Left kidney (tissue), 1 donor: ENCODE measurements at regions not wholly inside any gene's neighbourhood (a gene's known extent, or its start where the extent isn't known, plus 50 kb on each side); places are given as distances from the start of the nearest gene placed in this dataset.
A peak's percentile ranks its signal among the peaks of the same experiment; 100 is the strongest.

Experiments used
- DNase-seq: peaks from one replicate; pipeline ENCODE4 v3.0.0-alpha.2; 2013

DNA sequence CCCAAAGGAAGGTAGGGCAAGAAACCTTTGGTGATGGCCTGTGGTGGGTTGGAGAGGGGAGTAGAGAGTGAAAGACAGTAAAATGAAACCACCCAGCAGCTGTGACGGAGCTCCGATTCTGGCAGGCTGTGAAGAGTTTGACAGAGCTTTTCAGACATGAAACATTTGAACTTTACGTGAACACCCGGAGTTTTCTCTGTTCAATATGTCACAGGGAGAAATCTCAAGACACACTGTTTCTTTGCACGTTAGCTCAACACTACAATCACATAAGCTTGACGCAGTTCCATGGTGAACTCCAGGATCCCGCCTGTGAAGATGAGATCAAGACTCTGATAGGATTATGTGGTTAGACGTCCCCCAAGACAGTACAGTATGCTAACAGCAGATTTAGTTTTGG is 79.6 kb upstream of the CDH11 start:
- no peak for DNase-seq

DNA sequence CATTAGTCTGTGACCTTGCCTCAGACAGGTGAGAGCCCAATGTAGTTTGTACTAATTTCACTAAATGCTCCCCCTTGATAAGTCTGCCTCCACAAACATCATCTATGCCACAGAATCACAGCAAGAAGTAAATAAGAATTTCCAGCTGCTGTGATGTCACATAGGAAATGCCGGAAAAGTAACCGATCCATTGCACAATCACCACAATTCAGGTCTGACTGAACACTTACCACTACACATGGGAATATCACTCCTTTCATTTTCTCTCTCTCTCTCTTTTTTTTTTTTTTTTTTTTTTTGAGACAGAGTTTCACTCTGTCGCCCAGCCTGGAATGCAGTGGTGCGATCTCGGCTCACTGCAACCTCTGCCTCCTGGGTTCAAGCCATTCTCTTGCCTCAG is 79.0 kb upstream of the CDH11 start:
- no peak for DNase-seq

DNA sequence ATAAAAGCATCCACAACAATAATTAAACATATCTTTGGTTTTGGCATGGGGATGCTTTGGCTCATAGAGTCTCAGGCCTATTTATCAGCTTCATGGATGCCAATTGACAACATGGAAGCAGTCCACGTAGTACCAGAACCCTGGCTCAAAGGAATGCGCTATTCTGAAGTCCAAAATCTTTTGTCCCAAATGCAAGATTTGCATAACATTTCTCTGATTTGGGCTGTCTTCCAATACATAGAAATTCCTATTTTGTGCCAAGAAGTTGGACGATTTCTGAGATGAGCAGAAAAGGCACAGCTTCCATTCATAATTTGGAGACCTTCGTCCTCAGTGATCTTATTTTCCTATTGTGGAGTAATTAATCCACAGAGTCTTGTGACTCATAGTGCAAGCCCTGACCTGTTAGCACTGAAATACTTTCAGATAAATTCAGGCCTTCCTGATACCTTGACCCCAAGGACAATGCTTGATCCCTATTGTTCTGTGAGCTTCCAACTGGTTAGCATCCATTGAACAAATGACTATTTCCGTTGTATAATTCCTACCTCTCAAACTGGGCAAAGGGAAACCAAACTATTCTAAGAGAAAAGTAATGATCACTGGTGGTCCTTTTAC is 78.4 kb upstream of the CDH11 start:
- no peak for DNase-seq

DNA sequence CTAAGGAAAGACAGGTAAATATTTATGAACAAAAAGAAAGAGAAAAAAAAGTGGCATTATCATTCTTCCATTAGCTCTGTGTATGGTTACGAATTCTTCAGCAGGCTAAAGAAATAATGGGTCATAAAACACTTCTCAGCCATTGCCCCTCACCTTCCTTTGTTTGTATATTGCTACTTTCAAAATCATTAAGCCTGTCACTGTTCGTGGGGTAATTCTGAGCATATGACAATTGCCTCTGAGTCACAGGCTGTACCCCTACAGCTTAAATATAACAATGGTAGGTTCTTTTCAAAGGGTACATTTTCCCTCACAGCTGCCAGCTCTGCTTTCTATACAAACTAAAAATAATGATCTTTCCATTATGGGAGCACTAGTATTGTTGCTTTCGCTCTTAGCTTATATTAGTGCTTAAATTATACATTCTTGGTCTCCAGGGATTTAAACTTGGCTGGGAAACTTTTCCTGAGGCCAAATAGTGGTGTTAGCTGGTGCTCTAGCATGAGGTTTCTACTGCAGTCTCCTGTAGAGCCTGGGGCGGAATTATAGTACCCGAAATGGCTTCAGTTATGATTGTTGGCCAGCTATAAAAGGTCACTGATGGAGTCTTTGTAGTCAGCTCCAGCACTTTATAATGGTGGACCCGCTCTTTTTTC is 74.7 kb upstream of the CDH11 start:
- no peak for DNase-seq

DNA sequence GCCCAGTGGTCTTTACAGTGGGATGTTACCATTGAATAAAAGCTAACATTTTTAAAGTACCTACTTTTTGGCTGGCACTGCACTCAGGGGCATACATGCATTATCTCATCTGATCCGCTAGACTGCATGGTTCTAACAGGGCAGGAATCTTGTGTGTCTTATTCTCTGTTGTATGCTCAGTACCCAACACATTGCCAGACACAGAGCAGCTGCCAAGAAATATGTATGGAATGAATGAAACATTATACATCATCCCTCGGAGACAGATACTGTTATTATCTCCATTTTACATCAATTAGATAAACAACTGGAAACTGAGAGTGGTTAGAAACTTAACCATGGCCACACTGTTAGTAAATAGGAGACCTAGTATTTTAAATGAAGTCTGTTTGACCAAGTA is 74.1 kb upstream of the CDH11 start:
- DNase-seq, result no peak

DNA sequence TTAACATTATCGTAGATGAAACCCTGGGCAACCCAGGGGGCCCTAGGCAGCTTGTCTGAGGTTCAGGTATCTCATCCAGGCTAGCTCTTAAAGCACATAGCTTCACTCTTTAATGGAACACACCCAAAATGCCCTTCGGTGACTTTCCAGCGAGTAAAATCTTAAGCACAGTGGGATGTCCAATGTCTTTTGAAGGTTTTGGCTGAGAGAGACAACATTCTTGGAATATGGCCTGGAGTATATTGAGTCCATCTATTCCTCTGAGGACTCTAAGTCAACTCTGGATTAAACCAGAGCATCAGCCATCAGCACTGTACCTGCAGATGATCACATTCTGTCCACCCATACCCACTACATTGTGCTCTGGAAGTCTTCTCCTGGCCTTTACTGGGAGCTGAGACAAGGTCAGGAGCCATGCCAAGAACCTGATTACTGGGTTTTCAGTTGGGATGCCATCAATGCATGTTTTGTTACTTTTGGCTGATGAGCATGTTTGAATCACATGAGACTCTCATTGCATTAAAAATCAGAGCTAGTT is 63.4 kb upstream of the CDH11 start:
- no peak for DNase-seq

DNA sequence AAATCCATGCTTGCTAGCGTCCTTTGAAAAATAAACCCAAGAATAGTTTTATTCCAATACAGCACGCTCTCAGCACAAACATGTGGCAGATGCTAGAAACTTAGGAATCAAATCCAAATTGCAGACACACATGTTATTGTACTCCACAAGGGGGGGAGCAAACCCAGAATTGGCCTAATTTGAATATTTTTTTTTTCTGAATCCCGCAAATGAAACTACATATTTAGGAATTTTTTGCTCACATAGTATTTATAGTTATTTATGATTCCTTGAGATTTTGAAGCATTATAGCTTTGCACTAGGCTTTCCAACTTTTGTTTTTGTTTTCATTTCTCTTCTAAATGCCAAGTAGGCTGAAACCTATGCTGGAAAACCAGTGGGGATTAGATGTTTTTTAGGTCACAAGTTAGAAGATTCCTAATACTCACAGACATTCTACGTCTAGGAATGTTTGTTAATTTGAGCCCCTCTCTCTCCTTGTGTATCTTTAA is 59.3 kb upstream of the CDH11 start:
- peak; percentile 48 for DNase-seq

DNA sequence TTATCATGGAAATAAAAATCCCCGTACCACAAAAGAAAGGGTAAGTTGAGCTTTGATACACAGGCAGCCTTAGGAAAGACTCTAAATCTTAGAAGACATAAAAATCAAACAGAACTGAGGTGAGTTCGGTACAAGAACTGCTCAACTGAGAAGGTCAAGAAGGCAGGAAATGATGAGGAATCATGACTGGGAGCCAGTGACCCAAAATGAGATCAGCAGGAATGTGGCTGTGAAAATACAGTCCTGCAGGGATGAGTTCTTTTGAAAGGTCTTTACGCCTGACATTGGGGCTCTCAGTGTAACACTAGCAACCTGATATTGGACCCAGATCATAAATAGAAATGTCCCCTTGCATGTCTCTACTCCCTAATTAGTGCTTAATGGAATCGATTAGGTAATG is 56.3 kb upstream of the CDH11 start:
- no peak for DNase-seq

DNA sequence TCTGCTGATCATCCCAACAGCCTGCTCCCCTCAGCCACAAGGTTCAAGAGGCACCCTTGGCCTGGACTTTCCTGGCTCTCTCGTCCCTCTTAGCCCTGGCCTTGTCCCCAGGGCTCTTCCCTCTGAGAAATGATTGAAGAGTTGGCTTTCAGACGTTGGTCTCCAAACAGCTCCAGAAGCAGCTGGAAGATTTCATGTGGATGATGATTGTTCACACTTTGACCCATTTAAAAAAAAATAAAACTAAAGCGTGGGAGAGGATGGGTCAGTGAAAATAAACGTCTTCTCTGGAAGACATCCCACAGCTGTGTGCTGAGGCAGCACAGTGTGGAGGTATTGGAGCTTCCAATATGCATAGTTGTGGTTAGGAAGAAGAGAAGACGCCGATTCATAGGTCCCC is 54.7 kb upstream of the CDH11 start:
- peak; percentile 72 for DNase-seq

DNA sequence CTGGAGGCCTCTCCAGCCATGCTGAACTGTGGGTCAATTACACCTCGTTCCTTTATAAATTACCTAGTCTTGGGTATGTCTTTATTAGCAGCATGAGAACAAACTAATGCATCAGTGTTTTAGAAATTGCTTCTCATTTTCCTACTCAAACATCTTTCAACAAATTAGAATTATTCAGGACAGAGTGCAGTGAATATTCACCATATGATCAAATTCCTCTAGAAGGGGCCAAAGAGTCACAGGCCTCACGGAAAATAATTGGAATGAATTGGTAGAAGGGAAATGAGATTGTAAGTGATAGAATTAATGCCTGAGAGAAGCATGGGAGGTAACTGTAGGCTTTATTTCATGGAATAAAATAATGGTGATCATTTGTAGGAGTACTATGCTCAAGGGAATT is 50.5 kb upstream of the CDH11 start:
- no peak for DNase-seq
